ENCODE measurements at regions not wholly inside any gene's neighbourhood (a gene's known extent, or its start where the extent isn't known, plus 50 kb on each side); places are given as distances from the start of the nearest gene placed in this dataset.

GRCh38 chr7:156347132-156347531 is 293.4 kb upstream of the RNF32 start:
- intact Hi-C loops (cut with DNase I; ENCODE audit: low total_unique reads) (no loop called here), in situ Hi-C loops (cut with MboI; ENCODE audit: low sequenced_read_pairs in 4 of 4) (no loop called here)
- ATAC-seq, result no peak
- no peaks in the 10 kb centered on the region for H3K9me3 ChIP-seq
- no peaks in the 10 kb centered on the region for H3K4me1 ChIP-seq
- H3K36me3 ChIP-seq, result no peaks in the 10 kb centered on the region
- no peaks in the 10 kb centered on the region for H3K27me3 ChIP-seq
- DNase-seq, result no peak
- H3K27ac ChIP-seq, result no peak overlapping the region
- no peak overlapping the region for H3K4me3 ChIP-seq
- TF ChIP-seq POLR2A (IDR thresholded peaks at IDR 0.05) (no peak), CTCF (IDR thresholded peaks at IDR 0.05 in 4 of 5, conservative IDR thresholded peaks at IDR 0.05 in 1 of 5) (no peak)

GRCh38 chr7:156344595-156344994 is 296.0 kb upstream of the RNF32 start:
- Histone ChIP-seq H3K4me1 (no peaks in the 10 kb centered on the region), H3K9me3 (no peaks in the 10 kb centered on the region), H3K4me3 (no peak overlapping the region), H3K27ac (no peak overlapping the region), H3K36me3 (no peaks in the 10 kb centered on the region), H3K27me3 (no peaks in the 10 kb centered on the region)
- ATAC-seq (no peak), DNase-seq (no peak)
- in situ Hi-C loops (cut with MboI; ENCODE audit: low sequenced_read_pairs in 4 of 4) (no loop called here), intact Hi-C loops (cut with DNase I; ENCODE audit: low total_unique reads) (no loop called here)
- TF ChIP-seq CTCF (IDR thresholded peaks at IDR 0.05 in 4 of 5, conservative IDR thresholded peaks at IDR 0.05 in 1 of 5), result no peak
- TF ChIP-seq POLR2A (IDR thresholded peaks at IDR 0.05), result no peak

DNA sequence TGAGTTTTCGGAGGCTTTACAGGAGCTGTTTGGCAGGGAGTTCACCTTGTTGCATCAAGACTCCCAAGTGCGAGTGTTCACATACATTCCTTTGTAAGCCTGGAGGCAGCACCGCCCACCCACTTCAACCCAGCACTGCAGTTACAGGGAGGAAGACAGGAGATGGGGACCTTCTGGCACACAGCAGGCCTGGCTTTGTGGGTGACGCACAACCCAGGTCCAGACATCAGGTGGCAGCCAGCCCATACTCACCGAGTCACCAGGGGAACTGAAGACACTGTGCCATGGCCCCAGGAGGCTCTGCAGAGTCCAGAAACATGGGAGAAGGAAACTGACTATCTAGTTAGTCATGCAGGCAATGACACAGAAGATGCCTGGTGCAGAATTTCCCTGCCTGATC is 305.9 kb upstream of the RNF32 start:
- Histone ChIP-seq H3K27ac (no peak overlapping the region), H3K27me3 (no peaks in the 10 kb centered on the region), H3K4me1 (no peaks in the 10 kb centered on the region), H3K9me3 (no peaks in the 10 kb centered on the region), H3K4me3 (no peak overlapping the region), H3K36me3 (no peaks in the 10 kb centered on the region)
- DNase-seq (no peak), ATAC-seq (no peak)
- TF ChIP-seq CTCF (IDR thresholded peaks at IDR 0.05 in 4 of 5, conservative IDR thresholded peaks at IDR 0.05 in 1 of 5) (no peak), POLR2A (IDR thresholded peaks at IDR 0.05) (no peak)
- intact Hi-C loops (cut with DNase I; ENCODE audit: low total_unique reads), result no loop called here
- in situ Hi-C loops (cut with MboI; ENCODE audit: low sequenced_read_pairs in 4 of 4), result no loop called here

DNA sequence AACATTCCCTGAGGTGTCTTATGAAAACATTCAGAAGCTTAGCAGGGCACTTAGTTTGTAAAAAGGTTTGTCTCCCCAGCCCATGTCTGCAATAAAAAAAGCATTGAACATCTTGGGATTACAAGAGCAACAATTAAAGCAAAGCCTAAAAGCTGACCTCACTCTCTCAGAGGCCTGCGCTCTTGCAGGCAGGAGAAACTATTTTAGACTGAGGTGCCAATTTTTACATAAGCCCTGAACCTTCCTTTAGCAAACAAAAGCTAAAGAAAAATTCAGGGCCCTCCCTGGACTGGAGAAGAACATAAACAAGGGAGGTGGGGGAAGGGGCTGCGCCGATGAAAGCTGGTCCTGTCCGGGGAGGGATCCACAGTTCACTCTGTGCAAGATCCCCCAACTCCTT is 312.7 kb upstream of the RNF32 start:
- Histone ChIP-seq H3K4me3 (no peak overlapping the region), H3K4me1 (no peaks in the 10 kb centered on the region), H3K9me3 (no peaks in the 10 kb centered on the region), H3K36me3 (no peaks in the 10 kb centered on the region), H3K27ac (no peak overlapping the region), H3K27me3 (no peaks in the 10 kb centered on the region)
- intact Hi-C loops (cut with DNase I; ENCODE audit: low total_unique reads) (no loop called here), in situ Hi-C loops (cut with MboI; ENCODE audit: low sequenced_read_pairs in 4 of 4) (no loop called here)
- TF ChIP-seq POLR2A (IDR thresholded peaks at IDR 0.05), result no peak
- no peak for TF ChIP-seq CTCF (IDR thresholded peaks at IDR 0.05 in 4 of 5, conservative IDR thresholded peaks at IDR 0.05 in 1 of 5)
- no peak for ATAC-seq
- no peak for DNase-seq

- in situ Hi-C loops (cut with MboI; ENCODE audit: low sequenced_read_pairs in 4 of 4), result no loop called here
- Histone ChIP-seq H3K36me3 (no peaks in the 10 kb centered on the region), H3K4me3 (no peak overlapping the region), H3K27me3 (no peaks in the 10 kb centered on the region), H3K9me3 (no peaks in the 10 kb centered on the region), H3K27ac (no peak overlapping the region), H3K4me1 (no peaks in the 10 kb centered on the region)
- DNase-seq, result no peak
- TF ChIP-seq CTCF (IDR thresholded peaks at IDR 0.05 in 4 of 5, conservative IDR thresholded peaks at IDR 0.05 in 1 of 5) (no peak), POLR2A (IDR thresholded peaks at IDR 0.05) (no peak)
- ATAC-seq, result no peak
- intact Hi-C loops (cut with DNase I; ENCODE audit: low total_unique reads), result no loop called here
Observed at GRCh38 chr7:156327474-156327873, 313.1 kb upstream of the RNF32 start.

Data from gastrocnemius medialis (tissue), 4 donors.